ENCODE measurements at regions not wholly inside any gene's neighbourhood (a gene's known extent, or its start where the extent isn't known, plus 50 kb on each side); places are given as distances from the start of the nearest gene placed in this dataset.

GRCh38 chr1:5564578-5565257, 427.5 kb downstream of the NPHP4 start:
- no peak for DNase-seq

GRCh38 chr1:5563861-5564577, 428.2 kb downstream of the NPHP4 start:
- no peak for DNase-seq

GRCh38 chr1:5562769-5563168, 429.5 kb downstream of the NPHP4 start:
- DNase-seq = no peak

GRCh38 chr1:5562331-5562730, 429.9 kb downstream of the NPHP4 start:
- DNase-seq = no peak

GRCh38 chr1:5559078-5559477, 433.1 kb downstream of the NPHP4 start:
- DNase-seq = no peak

- DNase-seq = no peak
Observed at GRCh38 chr1:5555853-5556252, 436.4 kb downstream of the NPHP4 start.

GRCh38 chr1:5554784-5555183, 437.4 kb downstream of the NPHP4 start:
- DNase-seq = no peak

GRCh38 chr1:5554111-5554510, 438.1 kb downstream of the NPHP4 start:
- no peak for DNase-seq

- no peak for DNase-seq
Observed at GRCh38 chr1:5552787-5553484, 439.3 kb downstream of the NPHP4 start.

GRCh38 chr1:5551274-5551975, 440.8 kb downstream of the NPHP4 start:
- peak; percentile 88 for DNase-seq

GRCh38 chr1:5548266-5548665, 444.0 kb downstream of the NPHP4 start:
- no peak for DNase-seq

GRCh38 chr1:5543235-5543634, 449.0 kb downstream of the NPHP4 start:
- no peak for DNase-seq

- no peak for DNase-seq
Observed at GRCh38 chr1:5532811-5533210, 459.4 kb downstream of the NPHP4 start.

- DNase-seq = no peak
Observed at GRCh38 chr1:5526822-5527551, 465.2 kb downstream of the NPHP4 start.

GRCh38 chr1:5526385-5526750, 465.9 kb downstream of the NPHP4 start:
- DNase-seq = no peak

GRCh38 chr1:5525597-5526384, 466.4 kb downstream of the NPHP4 start:
- no peak for DNase-seq

- DNase-seq = no peak
Observed at GRCh38 chr1:5522531-5523145, 469.6 kb downstream of the NPHP4 start.

GRCh38 chr1:5519366-5520135, 472.7 kb downstream of the NPHP4 start:
- no peak for DNase-seq

- no peak for DNase-seq
Observed at GRCh38 chr1:5516756-5517155, 475.5 kb downstream of the NPHP4 start.

GRCh38 chr1:5515501-5515900, 476.7 kb downstream of the NPHP4 start:
- DNase-seq = no peak

All from NCI-H510A treated with DMSO at 0.1 percent for 48 hours (cell line).